ENCODE measurements at regions not wholly inside any gene's neighbourhood (a gene's known extent, or its start where the extent isn't known, plus 50 kb on each side); places are given as distances from the start of the nearest gene placed in this dataset.

DNA sequence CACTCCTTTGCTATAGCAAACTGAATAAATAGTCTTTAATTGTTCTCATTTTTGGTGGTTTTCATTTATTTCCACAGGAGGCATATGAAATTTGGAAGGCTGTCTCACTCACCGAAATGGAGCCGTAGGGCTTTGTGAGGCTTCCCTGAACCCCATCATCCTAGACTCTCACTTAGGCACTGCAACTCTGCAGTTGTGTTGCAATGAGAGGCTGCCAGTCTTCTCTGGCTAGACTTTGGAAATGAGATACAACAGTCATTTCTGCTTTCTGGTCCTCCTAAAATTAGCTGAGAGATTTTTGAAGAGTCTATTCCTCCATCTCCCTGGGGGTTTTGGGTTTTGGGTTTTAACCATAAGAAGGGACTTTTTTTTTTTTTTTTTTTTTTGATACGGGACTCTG lies 146.5 kb downstream of the SH3BGRL start:
- TF ChIP-seq EP300 (conservative IDR thresholded peaks at IDR 0.05; ENCODE audit: poor library complexity, severe bottlenecking) (no peak), CTCF (IDR thresholded peaks at IDR 0.05; ENCODE audit: poor library complexity, severe bottlenecking) (no peak), POLR2AphosphoS5 (IDR thresholded peaks at IDR 0.05) (no peak), RAD21 (conservative IDR thresholded peaks at IDR 0.05) (no peak), MXI1 (conservative IDR thresholded peaks at IDR 0.05; ENCODE audit: poor library complexity, severe bottlenecking) (no peak), EZH2 (IDR thresholded peaks at IDR 0.05; ENCODE audit: borderline replicate concordance, insufficient read depth, low read length, poor library complexity, severe bottlenecking) (no peak), TAF1 (IDR thresholded peaks at IDR 0.05; ENCODE audit: low read depth) (no peak)
- TF ChIP-seq, protein P1, sequence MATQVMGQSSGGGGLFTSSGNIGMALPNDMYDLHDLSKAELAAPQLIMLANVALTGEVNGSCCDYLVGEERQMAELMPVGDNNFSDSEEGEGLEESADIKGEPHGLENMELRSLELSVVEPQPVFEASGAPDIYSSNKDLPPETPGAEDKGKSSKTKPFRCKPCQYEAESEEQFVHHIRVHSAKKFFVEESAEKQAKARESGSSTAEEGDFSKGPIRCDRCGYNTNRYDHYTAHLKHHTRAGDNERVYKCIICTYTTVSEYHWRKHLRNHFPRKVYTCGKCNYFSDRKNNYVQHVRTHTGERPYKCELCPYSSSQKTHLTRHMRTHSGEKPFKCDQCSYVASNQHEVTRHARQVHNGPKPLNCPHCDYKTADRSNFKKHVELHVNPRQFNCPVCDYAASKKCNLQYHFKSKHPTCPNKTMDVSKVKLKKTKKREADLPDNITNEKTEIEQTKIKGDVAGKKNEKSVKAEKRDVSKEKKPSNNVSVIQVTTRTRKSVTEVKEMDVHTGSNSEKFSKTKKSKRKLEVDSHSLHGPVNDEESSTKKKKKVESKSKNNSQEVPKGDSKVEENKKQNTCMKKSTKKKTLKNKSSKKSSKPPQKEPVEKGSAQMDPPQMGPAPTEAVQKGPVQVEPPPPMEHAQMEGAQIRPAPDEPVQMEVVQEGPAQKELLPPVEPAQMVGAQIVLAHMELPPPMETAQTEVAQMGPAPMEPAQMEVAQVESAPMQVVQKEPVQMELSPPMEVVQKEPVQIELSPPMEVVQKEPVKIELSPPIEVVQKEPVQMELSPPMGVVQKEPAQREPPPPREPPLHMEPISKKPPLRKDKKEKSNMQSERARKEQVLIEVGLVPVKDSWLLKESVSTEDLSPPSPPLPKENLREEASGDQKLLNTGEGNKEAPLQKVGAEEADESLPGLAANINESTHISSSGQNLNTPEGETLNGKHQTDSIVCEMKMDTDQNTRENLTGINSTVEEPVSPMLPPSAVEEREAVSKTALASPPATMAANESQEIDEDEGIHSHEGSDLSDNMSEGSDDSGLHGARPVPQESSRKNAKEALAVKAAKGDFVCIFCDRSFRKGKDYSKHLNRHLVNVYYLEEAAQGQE (IDR thresholded peaks at IDR 0.05; ENCODE audit: borderline replicate concordance) = no peak

Measured in neural cell (in vitro differentiated cells).